ENCODE measurements at regions not wholly inside any gene's neighbourhood (a gene's known extent, or its start where the extent isn't known, plus 50 kb on each side); places are given as distances from the start of the nearest gene placed in this dataset.

DNA sequence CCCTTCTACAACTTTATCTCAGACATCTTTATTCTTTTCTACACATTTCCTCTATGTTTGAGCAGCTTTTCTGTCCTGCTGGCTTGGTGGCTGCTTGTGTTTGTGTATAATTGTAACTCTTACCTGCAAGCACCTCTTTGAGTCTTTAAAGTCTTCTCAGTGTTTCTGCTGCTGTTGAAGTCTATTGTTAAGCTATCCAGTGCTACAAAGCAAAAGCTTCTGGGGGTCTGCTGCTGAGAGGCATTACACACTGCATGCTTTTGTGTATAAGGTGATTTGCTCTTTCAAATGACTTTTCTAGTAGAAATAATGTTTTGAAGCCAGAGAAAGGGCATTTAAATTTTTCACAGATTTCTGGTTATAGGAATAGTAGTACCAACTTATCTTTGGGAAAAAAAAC, 241.8 kb downstream of the DTHD1 start:
- no peak for DNase-seq
- no peak overlapping the region for H3K27ac ChIP-seq
- H3K27me3 ChIP-seq = no peaks in the 10 kb centered on the region
- H3K4me3 ChIP-seq = no peak overlapping the region
- H3K9me3 ChIP-seq (replicated peaks) = peaks cover 4% of the 10 kb centered on the region
- H3K36me3 ChIP-seq = no peaks in the 10 kb centered on the region
- H3K4me1 ChIP-seq = no peaks in the 10 kb centered on the region

DNA sequence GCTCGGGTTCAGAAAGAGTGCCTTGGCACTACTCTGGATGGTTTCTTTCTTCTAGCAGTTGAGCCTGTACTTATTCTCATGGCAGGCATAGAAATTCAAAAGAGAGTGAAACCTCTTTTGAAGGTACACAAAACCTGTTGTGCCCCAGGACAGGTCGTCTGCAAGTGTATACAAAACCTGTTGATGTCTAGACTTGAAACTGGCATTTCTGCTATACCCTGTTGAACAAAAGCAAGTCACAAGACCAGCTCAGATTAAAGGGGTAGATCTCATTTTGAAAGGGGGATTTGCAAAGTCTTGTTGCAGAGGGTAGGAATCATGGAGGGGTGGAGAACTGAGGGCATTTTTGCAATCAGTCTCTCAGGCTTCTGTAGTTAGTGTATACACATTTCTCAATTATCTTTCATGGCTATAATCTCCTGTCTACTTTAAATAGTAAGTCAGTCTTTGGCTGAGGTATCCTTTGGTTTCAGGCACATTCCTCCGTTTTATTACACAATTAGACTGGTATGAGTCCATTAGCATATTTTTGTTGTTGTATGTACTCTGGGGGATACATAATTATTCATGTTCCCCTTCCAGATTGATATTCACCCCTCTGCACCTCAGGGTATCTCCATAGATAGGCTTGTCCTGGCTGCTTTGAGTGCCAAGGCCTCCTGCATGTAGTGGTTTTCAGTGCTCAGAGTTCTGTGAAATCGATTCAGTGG, 251.4 kb downstream of the DTHD1 start:
- Histone ChIP-seq H3K4me3 (no peak overlapping the region), H3K9me3 (replicated peaks) (peaks cover 7% of the 10 kb centered on the region), H3K27me3 (no peaks in the 10 kb centered on the region), H3K4me1 (no peaks in the 10 kb centered on the region), H3K27ac (no peak overlapping the region), H3K36me3 (no peaks in the 10 kb centered on the region)
- DNase-seq = no peak

DNA sequence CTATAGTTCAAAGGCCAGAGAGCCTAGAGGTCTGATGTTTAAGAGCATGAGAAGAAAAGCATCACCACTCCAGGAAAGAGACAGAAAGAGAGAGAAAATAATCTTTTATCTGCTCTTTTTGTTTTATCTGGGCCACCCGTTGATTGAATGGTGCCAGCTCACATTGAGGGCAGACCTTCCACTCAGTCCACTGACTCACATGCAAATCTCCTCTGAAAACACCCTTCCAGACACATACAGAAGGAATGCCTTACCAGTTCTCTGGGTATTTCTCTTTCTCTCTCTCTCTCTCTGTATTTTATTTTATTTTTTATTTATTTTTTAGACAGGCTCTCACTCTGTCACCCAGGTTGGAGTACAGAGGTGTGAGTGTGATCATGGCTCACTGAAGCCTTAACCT, 252.5 kb downstream of the DTHD1 start:
- no peak overlapping the region for H3K27ac ChIP-seq
- H3K27me3 ChIP-seq = no peaks in the 10 kb centered on the region
- no peaks in the 10 kb centered on the region for H3K9me3 ChIP-seq (replicated peaks)
- H3K4me3 ChIP-seq = no peak overlapping the region
- DNase-seq = no peak
- H3K36me3 ChIP-seq = no peaks in the 10 kb centered on the region
- no peaks in the 10 kb centered on the region for H3K4me1 ChIP-seq

DNA sequence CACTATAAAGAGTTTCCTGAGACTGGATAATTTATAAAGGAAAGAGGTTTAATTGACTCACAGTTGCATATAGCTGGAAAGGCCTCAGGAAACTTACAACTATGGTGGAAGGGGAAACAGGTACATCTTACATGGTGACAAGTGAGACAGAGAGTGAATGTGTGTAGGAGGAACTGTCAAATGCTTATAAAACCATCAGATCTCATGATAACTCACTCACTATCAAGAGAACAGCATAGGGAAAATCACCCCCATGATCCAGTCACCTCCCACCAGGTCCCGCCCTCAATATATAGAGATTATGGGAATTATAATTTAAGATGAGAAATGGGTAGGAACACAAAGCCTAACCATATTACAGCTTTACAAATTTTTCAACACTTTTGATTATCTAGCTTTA, 266.0 kb downstream of the DTHD1 start:
- Histone ChIP-seq H3K27ac (no peak overlapping the region), H3K36me3 (no peaks in the 10 kb centered on the region), H3K27me3 (no peaks in the 10 kb centered on the region), H3K9me3 (replicated peaks) (no peaks in the 10 kb centered on the region), H3K4me1 (no peaks in the 10 kb centered on the region), H3K4me3 (no peak overlapping the region)
- DNase-seq = no peak

DNA sequence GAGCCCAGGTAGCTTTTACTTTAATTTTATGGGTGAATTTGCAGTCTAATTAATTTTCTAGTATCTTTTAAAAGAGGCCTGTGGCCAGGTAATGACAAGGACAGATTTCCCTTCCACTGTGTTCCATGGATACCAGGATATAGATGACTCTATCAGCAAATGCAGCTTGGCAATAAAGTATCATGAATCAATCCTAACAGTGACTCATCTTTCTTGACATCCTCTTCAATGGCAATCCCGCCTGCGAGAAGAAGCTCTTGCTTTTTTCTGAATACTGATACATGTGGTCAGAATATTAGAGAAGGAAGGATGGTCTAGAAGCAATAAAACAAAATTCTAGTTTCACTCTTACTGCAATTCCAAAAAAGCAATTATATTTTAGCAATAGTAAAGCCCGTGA, 267.8 kb downstream of the DTHD1 start:
- H3K27ac ChIP-seq = no peak overlapping the region
- no peaks in the 10 kb centered on the region for H3K9me3 ChIP-seq (replicated peaks)
- DNase-seq = no peak

DNA sequence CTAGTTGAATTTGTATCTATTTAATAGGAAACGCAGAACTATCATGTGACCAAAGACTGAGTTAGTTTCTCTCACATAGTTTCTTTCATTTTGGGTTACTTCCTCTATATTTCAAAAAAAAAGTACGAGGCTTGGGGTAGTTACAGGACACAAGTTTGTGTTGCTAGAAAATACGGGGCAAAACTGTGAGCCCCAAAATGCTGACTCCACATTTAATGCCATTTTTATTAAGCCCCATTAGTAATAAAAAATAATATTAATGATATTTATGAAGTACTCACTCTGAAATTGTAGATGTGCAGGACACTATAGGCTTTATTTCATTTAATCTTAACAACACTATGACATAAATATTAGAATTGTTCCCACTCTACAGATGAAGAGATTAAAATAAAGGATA, 268.6 kb downstream of the DTHD1 start:
- DNase-seq = no peak
- Histone ChIP-seq H3K4me1 (no peaks in the 10 kb centered on the region), H3K36me3 (no peaks in the 10 kb centered on the region), H3K4me3 (no peak overlapping the region), H3K27ac (no peak overlapping the region), H3K9me3 (replicated peaks) (no peaks in the 10 kb centered on the region), H3K27me3 (no peaks in the 10 kb centered on the region)

More for the DNA sequence above, 267.8 kb downstream of the DTHD1 start:
- Histone ChIP-seq H3K4me3 (no peak overlapping the region), H3K4me1 (no peaks in the 10 kb centered on the region), H3K36me3 (no peaks in the 10 kb centered on the region), H3K27me3 (no peaks in the 10 kb centered on the region)

DNA sequence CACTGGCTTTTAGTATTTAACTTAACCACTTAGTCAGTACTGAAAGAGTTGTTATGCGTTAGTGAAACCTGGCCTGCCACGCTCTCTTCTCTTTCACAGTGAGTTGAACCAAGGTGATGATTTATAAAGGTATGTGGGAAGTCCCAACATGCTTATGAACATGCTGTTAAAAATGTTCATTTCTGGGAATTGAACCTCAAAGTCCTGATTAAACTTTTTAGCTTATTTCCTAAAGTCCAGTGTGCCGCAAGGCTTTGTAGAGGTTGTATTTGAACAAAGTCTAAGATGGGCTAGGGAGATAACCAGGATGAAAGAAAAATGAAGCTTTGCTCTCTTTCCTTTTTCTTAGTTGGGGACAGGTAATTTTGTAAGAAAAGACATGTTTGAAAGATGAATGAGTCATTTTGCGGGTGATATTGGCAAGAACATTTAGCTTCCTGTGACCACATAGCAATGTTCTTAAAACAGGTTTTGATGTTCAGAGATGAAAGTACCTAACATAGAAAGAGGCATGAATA, 270.3 kb downstream of the DTHD1 start:
- Histone ChIP-seq H3K4me1 (no peaks in the 10 kb centered on the region), H3K36me3 (no peaks in the 10 kb centered on the region), H3K9me3 (replicated peaks) (no peaks in the 10 kb centered on the region), H3K27ac (no peak overlapping the region), H3K27me3 (no peaks in the 10 kb centered on the region), H3K4me3 (no peak overlapping the region)
- no peak for DNase-seq

DNA sequence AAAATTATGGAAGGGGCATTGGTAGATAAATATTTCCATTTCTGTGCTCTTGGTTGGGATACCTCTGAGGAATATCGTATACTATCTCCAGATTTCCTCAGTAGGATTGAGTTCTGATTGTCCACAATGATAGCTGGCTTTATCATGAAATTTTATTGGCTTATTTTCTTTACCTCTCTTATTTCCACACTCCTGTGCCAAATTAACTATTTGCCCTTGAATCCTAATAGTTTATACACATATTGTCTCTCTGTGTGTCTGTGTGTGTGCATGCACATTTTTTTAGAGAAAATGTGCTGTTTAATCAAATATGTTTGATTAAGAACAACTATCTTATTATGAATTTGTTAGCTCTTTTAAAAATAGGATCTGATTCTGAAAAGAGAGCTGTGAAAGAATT, 271.6 kb downstream of the DTHD1 start:
- Histone ChIP-seq H3K27ac (no peak overlapping the region), H3K9me3 (replicated peaks) (no peaks in the 10 kb centered on the region), H3K36me3 (no peaks in the 10 kb centered on the region), H3K4me3 (no peak overlapping the region), H3K27me3 (no peaks in the 10 kb centered on the region), H3K4me1 (no peaks in the 10 kb centered on the region)
- no peak for DNase-seq

DNA sequence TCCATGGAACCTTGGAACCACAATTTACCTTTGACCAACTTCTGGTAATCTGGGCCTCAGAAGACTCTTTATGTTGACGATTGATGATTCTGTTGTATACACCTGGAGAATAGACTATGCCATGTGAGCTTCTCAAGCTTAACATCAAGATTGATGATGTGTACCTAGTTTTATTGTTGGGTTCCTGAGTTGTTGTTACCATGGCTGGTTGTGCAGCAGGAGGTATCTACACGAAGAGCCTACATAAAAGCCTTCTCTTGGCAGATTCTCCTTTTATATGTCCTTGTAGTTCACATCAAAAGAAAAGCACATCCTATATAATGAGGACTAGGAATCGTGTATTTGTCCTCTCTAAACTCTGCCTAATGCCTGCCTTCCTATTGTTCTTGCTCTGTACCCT, 272.0 kb downstream of the DTHD1 start:
- no peaks in the 10 kb centered on the region for H3K9me3 ChIP-seq (replicated peaks)
- H3K27ac ChIP-seq = no peak overlapping the region
- no peaks in the 10 kb centered on the region for H3K4me1 ChIP-seq
- no peaks in the 10 kb centered on the region for H3K27me3 ChIP-seq
- no peaks in the 10 kb centered on the region for H3K36me3 ChIP-seq
- no peak overlapping the region for H3K4me3 ChIP-seq
- DNase-seq = no peak

DNA sequence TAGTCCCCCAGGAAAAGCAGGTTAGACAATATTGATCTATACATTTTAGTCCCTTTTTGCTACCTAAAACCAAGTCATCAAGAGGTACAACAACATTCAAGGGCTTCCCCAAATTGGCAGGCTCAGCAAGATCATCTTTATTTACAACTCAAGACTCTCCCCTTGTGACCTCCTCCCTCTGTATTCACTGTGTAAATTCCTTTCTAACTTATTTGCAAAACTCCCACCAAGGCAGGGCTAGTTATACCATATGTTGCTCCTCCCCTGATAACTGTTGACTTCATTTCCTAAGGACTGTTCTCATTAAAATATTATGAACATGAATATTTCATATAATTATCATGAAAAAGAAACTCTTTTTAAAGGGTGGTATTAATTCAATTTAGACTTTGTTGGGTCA, 275.6 kb downstream of the DTHD1 start:
- H3K27me3 ChIP-seq = no peaks in the 10 kb centered on the region
- H3K4me3 ChIP-seq = no peak overlapping the region
- DNase-seq = no peak
- no peaks in the 10 kb centered on the region for H3K36me3 ChIP-seq
- H3K4me1 ChIP-seq = no peaks in the 10 kb centered on the region
- no peaks in the 10 kb centered on the region for H3K9me3 ChIP-seq (replicated peaks)
- H3K27ac ChIP-seq = no peak overlapping the region

DNA sequence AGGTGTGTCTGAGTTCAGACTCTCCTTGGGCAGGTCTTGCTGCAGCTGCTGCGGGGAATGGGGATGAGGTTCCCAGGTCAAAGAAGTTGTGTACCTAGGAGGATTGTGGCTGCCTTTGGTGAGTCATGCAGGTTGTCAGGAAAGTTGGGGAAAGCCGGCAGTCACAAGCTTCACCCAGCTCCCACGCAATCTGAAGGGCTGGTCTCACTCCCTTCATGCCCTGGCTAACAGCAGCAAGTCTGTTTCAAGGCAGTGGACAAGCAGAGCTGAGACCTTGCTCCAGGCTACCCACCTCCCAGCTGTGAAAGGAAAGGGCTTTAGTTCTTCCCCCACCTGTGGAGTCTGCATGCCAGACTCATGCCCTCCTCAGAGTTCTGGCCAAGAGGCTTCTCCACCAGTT, 287.2 kb downstream of the DTHD1 start:
- DNase-seq = no peak
- no peak overlapping the region for H3K27ac ChIP-seq
- H3K4me3 ChIP-seq = no peak overlapping the region
- no peaks in the 10 kb centered on the region for H3K27me3 ChIP-seq
- no peaks in the 10 kb centered on the region for H3K36me3 ChIP-seq
- no peaks in the 10 kb centered on the region for H3K4me1 ChIP-seq
- H3K9me3 ChIP-seq (replicated peaks) = no peaks in the 10 kb centered on the region

DNA sequence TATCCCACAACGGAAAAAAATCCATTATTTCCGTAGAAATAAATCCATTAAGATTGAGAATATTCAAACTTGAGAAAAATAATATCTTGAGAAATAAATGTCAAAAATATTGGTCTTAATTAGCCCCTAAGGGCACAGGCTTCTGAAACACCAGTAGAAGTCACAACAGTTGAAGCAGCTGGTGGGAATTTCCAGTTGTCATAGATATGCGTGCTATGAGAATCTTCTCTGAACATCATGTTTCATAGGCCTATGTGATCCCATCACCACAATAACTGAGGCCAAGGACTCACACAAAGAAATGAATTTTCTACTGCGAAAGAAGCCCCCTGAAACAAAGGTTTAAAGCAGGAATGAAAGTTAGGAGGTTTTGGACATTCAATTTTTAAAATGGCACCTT, 292.0 kb downstream of the DTHD1 start:
- H3K36me3 ChIP-seq = no peaks in the 10 kb centered on the region
- no peaks in the 10 kb centered on the region for H3K27me3 ChIP-seq
- no peak overlapping the region for H3K27ac ChIP-seq
- H3K4me1 ChIP-seq = no peaks in the 10 kb centered on the region
- H3K9me3 ChIP-seq (replicated peaks) = 0 out of 2 replicates have a peak, but pooled peaks cover 3% of the 10 kb centered on the region
- DNase-seq = no peak
- no peak overlapping the region for H3K4me3 ChIP-seq

DNA sequence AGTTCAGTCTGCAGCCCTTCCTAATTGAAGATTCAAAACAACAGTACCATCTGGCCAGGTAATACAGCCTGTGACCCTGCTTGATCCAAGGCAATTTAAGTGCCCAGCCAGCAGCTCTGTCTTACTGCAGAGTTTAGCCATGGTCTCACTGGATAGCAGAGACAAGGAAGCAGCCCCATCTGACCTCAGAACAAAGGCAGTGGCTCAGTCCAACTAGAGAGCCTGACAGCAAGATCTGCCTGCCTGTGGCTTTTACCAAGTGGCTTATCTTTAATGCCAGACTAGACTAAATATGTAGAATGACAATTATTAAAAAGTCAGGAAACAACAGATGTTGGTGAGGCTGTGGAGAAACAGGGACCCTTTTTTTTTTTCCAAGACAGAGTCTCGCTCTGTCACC, 293.4 kb downstream of the DTHD1 start:
- Histone ChIP-seq H3K4me1 (no peaks in the 10 kb centered on the region), H3K9me3 (replicated peaks) (0 out of 2 replicates have a peak, but pooled peaks cover 3% of the 10 kb centered on the region), H3K36me3 (no peaks in the 10 kb centered on the region), H3K27ac (no peak overlapping the region), H3K4me3 (no peak overlapping the region), H3K27me3 (no peaks in the 10 kb centered on the region)
- no peak for DNase-seq

DNA sequence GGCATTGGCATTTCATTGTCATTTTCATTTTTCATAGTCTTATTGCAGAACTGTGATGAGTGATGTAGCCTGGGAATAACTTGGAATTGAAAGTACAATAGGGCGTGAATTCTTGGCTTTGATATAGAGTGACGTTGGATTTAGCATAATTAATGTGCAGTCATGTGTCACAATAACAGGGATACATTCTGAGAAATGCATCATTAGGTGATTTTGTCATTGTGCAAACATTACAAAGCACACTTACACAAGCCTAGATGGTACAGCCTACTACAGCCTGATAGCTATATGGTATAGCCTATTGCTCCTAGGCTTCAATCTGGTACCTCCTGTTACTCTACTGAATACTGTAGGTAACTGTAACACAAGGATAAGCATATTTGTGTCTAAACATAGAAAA, 300.8 kb downstream of the DTHD1 start:
- Histone ChIP-seq H3K9me3 (replicated peaks) (no peaks in the 10 kb centered on the region), H3K4me3 (no peak overlapping the region), H3K27me3 (no peaks in the 10 kb centered on the region), H3K36me3 (no peaks in the 10 kb centered on the region), H3K4me1 (no peaks in the 10 kb centered on the region), H3K27ac (no peak overlapping the region)
- no peak for DNase-seq

DNA sequence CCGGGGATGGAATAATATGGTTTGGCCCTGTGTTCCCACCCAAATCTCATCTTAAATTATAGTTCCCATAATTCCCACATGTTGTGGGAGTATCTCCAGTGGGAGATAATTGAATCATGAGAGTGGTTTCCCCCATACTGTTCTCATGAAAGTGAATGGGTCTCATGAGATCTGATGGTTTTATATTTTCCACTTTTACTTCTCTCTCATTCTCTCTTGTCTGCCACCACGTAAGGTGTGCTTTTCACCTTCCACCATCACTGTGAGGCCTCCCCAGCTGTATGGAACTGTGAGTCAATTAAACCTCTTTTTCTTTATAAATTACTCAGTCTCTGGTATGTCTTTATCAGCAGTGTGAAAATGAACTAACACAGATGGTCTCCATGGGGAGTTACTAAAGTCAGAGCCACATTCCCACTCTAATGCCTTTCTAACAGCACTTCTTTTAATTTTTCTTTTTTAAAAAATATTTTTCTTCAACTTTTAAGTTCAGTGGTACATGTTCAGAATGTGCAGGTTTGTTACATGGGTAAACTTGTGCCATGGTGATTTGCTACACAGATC, 306.6 kb downstream of the DTHD1 start:
- no peak for DNase-seq
- no peak overlapping the region for H3K4me3 ChIP-seq
- no peak overlapping the region for H3K27ac ChIP-seq
- H3K4me1 ChIP-seq = no peaks in the 10 kb centered on the region
- H3K36me3 ChIP-seq = no peaks in the 10 kb centered on the region
- H3K27me3 ChIP-seq = no peaks in the 10 kb centered on the region
- H3K9me3 ChIP-seq (replicated peaks) = no peaks in the 10 kb centered on the region

DNA sequence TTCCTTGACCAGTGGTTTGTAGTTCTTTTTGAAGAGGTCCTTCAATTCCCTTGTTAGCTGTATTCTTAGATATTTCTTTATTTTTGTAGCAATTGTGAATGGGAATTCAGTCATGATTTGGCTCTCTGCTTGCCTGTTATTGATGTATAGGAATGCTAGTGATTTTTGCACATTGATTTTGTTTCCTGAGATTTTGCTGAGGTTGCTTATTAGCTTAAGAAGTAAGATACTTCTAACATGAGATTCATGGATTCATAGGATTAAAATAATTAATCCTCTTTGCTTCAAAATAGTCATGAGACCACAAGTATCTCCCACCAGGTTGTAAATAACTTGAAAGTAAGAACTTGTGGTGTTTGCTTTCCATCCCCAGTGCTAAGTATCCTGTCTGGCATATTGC, 308.9 kb downstream of the DTHD1 start:
- no peak overlapping the region for H3K27ac ChIP-seq
- DNase-seq = no peak
- no peaks in the 10 kb centered on the region for H3K36me3 ChIP-seq
- H3K27me3 ChIP-seq = no peaks in the 10 kb centered on the region
- H3K4me3 ChIP-seq = no peak overlapping the region
- no peaks in the 10 kb centered on the region for H3K9me3 ChIP-seq (replicated peaks)
- no peaks in the 10 kb centered on the region for H3K4me1 ChIP-seq
